ENCODE measurements at regions not wholly inside any gene's neighbourhood (a gene's known extent, or its start where the extent isn't known, plus 50 kb on each side); places are given as distances from the start of the nearest gene placed in this dataset.

- TF ChIP-seq CTCF (IDR thresholded peaks at IDR 0.05) (no peak), POLR2A (IDR thresholded peaks at IDR 0.05) (no peak)
Measured at GRCh38 chr14:89576960-89577359, 159.9 kb upstream of the FOXN3 start.

Data from heart left ventricle (tissue), 13 donors.